ENCODE measurements at regions not wholly inside any gene's neighbourhood (a gene's known extent, or its start where the extent isn't known, plus 50 kb on each side); places are given as distances from the start of the nearest gene placed in this dataset.

DNA sequence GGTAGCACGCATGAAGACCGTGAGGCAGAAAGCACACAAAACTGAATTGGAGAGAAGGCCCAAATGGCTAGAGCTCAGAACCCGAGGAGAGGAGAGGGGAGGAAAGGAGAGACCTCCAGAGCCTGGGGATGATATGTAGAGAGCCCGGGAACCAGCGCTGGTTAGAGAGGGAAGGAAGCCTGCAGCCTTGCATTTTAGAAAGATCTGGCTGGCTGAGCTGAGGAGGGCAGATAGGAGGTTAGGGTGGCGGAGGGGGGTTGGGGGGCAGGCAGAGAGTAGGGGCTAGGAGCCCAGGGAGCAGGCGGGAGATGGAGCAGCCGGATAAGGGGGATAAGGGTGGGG, 127.2 kb downstream of the C9orf50 start:
- TF ChIP-seq POLR2AphosphoS5 (IDR thresholded peaks at IDR 0.05; ENCODE audit: low read depth, low read length) (no peak), TEAD4 (IDR thresholded peaks at IDR 0.05; ENCODE audit: borderline replicate concordance, insufficient read depth) (no peak), SMC3 (IDR thresholded peaks at IDR 0.05; ENCODE audit: low read depth, low read length) (no peak), REST (IDR thresholded peaks at IDR 0.05; ENCODE audit: low read depth, low read length) (no peak), SIN3A (IDR thresholded peaks at IDR 0.05; ENCODE audit: borderline replicate concordance, low read depth, low read length) (no peak), EP300 (IDR thresholded peaks at IDR 0.05; ENCODE audit: borderline replicate concordance in 1 of 2, low read depth in 1 of 2, low read length in 1 of 2) (no peak), JUND (IDR thresholded peaks at IDR 0.05) (no peak), FOXM1 (IDR thresholded peaks at IDR 0.05; ENCODE audit: low read depth) (no peak), TAF1 (IDR thresholded peaks at IDR 0.05; ENCODE audit: borderline replicate concordance, low read depth, low read length) (no peak)
- TF ChIP-seq, protein P1, sequence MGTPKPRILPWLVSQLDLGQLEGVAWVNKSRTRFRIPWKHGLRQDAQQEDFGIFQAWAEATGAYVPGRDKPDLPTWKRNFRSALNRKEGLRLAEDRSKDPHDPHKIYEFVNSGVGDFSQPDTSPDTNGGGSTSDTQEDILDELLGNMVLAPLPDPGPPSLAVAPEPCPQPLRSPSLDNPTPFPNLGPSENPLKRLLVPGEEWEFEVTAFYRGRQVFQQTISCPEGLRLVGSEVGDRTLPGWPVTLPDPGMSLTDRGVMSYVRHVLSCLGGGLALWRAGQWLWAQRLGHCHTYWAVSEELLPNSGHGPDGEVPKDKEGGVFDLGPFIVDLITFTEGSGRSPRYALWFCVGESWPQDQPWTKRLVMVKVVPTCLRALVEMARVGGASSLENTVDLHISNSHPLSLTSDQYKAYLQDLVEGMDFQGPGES (IDR thresholded peaks at IDR 0.05; ENCODE audit: low read depth, low read length): no peak
- TF ChIP-seq, protein P2, sequence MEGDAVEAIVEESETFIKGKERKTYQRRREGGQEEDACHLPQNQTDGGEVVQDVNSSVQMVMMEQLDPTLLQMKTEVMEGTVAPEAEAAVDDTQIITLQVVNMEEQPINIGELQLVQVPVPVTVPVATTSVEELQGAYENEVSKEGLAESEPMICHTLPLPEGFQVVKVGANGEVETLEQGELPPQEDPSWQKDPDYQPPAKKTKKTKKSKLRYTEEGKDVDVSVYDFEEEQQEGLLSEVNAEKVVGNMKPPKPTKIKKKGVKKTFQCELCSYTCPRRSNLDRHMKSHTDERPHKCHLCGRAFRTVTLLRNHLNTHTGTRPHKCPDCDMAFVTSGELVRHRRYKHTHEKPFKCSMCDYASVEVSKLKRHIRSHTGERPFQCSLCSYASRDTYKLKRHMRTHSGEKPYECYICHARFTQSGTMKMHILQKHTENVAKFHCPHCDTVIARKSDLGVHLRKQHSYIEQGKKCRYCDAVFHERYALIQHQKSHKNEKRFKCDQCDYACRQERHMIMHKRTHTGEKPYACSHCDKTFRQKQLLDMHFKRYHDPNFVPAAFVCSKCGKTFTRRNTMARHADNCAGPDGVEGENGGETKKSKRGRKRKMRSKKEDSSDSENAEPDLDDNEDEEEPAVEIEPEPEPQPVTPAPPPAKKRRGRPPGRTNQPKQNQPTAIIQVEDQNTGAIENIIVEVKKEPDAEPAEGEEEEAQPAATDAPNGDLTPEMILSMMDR (IDR thresholded peaks at IDR 0.05): no peak
